ENCODE measurements at regions not wholly inside any gene's neighbourhood (a gene's known extent, or its start where the extent isn't known, plus 50 kb on each side); places are given as distances from the start of the nearest gene placed in this dataset.

DNA sequence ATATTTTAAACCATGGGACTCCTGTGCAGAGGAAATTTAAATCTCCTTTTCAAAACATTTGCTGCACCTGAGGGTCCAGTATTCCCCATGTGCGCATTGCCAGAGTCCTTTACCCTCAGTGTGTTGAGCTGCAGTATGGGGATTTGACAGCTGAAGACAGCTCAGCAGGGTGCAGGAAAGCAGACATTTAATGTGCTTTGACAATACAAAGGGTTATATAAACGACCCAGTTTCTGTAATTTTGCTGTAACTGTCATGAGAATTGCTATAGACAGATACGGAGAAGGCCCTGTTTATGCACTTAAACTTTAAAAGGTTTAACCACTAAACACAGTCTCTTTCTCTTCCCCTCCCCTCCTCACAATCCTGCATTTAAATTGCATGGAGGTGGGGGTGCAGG lies 393.4 kb downstream of the MID1IP1 start (continued):
- TF ChIP-seq, protein P1, sequence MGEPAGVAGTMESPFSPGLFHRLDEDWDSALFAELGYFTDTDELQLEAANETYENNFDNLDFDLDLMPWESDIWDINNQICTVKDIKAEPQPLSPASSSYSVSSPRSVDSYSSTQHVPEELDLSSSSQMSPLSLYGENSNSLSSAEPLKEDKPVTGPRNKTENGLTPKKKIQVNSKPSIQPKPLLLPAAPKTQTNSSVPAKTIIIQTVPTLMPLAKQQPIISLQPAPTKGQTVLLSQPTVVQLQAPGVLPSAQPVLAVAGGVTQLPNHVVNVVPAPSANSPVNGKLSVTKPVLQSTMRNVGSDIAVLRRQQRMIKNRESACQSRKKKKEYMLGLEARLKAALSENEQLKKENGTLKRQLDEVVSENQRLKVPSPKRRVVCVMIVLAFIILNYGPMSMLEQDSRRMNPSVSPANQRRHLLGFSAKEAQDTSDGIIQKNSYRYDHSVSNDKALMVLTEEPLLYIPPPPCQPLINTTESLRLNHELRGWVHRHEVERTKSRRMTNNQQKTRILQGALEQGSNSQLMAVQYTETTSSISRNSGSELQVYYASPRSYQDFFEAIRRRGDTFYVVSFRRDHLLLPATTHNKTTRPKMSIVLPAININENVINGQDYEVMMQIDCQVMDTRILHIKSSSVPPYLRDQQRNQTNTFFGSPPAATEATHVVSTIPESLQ (CRISPR knock-in tag; IDR thresholded peaks at IDR 0.05), result no peak
- TF ChIP-seq KLF16 (IDR thresholded peaks at IDR 0.05), result no peak

DNA sequence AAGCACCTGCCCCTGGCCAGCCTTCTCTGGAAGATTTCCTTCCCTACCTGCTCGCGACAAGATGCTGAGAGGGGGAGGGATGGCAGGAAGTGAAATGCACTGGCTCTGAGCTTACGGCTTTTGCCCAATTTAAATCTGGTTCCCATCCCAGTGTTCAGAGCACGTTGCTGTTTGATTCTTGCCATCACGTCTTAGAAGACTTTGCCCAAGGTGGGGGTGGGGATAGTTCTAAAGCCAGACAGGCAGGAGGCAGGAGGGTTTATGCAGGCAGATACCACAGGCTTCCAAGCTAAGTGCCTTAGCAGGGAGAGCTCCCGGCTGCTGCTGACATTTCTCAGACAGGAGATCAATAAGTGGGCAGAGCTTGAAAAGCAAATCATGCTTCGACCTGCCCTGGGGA lies 393.9 kb downstream of the MID1IP1 start:
- DNase-seq (ENCODE audit: extremely low read depth in 1 of 4, low spot score in 3 of 4), result no peak

More for the DNA sequence above, 393.9 kb downstream of the MID1IP1 start:
- FAIRE-seq (no peak), ATAC-seq (no peak)
- Histone ChIP-seq H3K79me2 (ENCODE audit: control insufficient read depth, insufficient read depth, low read length) (no peaks in the 10 kb centered on the region), H3K9me3 (replicated peaks; ENCODE audit: control insufficient read depth, insufficient read depth, low read depth, low read length) (no peaks in the 10 kb centered on the region), H3K4me2 (ENCODE audit: insufficient read depth, low read length) (no peak overlapping the region), H3K4me3 (no peak overlapping the region), H4K20me1 (replicated peaks; ENCODE audit: control insufficient read depth, insufficient read depth, low read length) (no peaks in the 10 kb centered on the region), H3K9ac (ENCODE audit: insufficient read depth in 1 of 2, low read depth in 2 of 2, low read length in 2 of 2) (no peak overlapping the region), H3K9me1 (ENCODE audit: control insufficient read depth, insufficient read depth, low read length) (no peaks in the 10 kb centered on the region), H3K36me3 (ENCODE audit: control insufficient read depth, insufficient read depth, low read length) (no peaks in the 10 kb centered on the region), H3K27me3 (ENCODE audit: control insufficient read depth in 2 of 2, insufficient read depth in 2 of 2, low read length in 2 of 2) (no peaks in the 10 kb centered on the region), H2AFZ (ENCODE audit: low read depth, low read length) (no peak overlapping the region), H3K27ac (ENCODE audit: extremely low read depth, low read depth, low read length) (no peak overlapping the region), H3K4me1 (replicated peaks in 1 of 2; ENCODE audit: control insufficient read depth in 2 of 2, insufficient read depth in 2 of 2, low read length in 2 of 2) (peaks cover 0 to 4% of the 10 kb centered on the region in 2 experiments; a peak in 3 of 5 replicates)
- POLR2A ChIA-PET, result no interaction called here
- intact Hi-C loops (cut with micrococcal nuclease), result no loop called here
- no TSS peak for BruUV-seq (replicated peaks)
- in situ Hi-C loops (cut with MboI), result no loop called here
- TF ChIP-seq ZZZ3 (IDR thresholded peaks at IDR 0.05), result no peak
- no peak for TF ChIP-seq ARNT (IDR thresholded peaks at IDR 0.05)
- no peak for TF ChIP-seq BHLHE40 (IDR thresholded peaks at IDR 0.05; ENCODE audit: low read length)
- no peak for TF ChIP-seq CC2D1A (IDR thresholded peaks at IDR 0.05)
- no peak for TF ChIP-seq ZNF274 (IDR thresholded peaks at IDR 0.05; ENCODE audit: borderline replicate concordance, low read depth, low read length)
- no peak for TF ChIP-seq TARDBP (IDR thresholded peaks at IDR 0.05)
- TF ChIP-seq, protein P2, sequence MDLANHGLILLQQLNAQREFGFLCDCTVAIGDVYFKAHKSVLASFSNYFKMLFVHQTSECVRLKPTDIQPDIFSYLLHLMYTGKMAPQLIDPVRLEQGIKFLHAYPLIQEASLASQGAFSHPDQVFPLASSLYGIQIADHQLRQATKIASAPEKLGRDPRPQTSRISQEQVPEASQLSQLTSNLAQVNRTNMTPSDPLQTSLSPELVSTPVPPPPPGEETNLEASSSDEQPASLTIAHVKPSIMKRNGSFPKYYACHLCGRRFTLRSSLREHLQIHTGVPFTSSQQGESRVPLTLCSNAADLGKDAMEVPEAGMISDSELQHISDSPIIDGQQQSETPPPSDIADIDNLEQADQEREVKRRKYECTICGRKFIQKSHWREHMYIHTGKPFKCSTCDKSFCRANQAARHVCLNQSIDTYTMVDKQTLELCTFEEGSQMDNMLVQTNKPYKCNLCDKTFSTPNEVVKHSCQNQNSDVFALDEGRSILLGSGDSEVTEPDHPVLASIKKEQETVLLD (IDR thresholded peaks at IDR 0.05), result no peak
- TF ChIP-seq, protein P3, sequence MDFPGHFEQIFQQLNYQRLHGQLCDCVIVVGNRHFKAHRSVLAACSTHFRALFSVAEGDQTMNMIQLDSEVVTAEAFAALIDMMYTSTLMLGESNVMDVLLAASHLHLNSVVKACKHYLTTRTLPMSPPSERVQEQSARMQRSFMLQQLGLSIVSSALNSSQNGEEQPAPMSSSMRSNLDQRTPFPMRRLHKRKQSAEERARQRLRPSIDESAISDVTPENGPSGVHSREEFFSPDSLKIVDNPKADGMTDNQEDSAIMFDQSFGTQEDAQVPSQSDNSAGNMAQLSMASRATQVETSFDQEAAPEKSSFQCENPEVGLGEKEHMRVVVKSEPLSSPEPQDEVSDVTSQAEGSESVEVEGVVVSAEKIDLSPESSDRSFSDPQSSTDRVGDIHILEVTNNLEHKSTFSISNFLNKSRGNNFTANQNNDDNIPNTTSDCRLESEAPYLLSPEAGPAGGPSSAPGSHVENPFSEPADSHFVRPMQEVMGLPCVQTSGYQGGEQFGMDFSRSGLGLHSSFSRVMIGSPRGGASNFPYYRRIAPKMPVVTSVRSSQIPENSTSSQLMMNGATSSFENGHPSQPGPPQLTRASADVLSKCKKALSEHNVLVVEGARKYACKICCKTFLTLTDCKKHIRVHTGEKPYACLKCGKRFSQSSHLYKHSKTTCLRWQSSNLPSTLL (IDR thresholded peaks at IDR 0.05), result no peak
- no peak for TF ChIP-seq C11orf30 (IDR thresholded peaks at IDR 0.05; ENCODE audit: low read depth)
- TF ChIP-seq, protein P4, sequence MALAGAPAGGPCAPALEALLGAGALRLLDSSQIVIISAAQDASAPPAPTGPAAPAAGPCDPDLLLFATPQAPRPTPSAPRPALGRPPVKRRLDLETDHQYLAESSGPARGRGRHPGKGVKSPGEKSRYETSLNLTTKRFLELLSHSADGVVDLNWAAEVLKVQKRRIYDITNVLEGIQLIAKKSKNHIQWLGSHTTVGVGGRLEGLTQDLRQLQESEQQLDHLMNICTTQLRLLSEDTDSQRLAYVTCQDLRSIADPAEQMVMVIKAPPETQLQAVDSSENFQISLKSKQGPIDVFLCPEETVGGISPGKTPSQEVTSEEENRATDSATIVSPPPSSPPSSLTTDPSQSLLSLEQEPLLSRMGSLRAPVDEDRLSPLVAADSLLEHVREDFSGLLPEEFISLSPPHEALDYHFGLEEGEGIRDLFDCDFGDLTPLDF (CRISPR knock-in tag; IDR thresholded peaks at IDR 0.05), result no peak
- TF ChIP-seq KLF13 (tag; IDR thresholded peaks at IDR 0.05; ENCODE audit: borderline replicate concordance, low read depth), result no peak
- TF ChIP-seq RBM39 (optimal IDR thresholded peaks at IDR 0.05; ENCODE audit: low read depth, low read length), result no peak
- no peak for TF ChIP-seq IFI16 (CRISPR knock-in tag; IDR thresholded peaks at IDR 0.05)
- CTCF ChIA-PET (ENCODE audit: low intra/inter-chr PET ratio), result no interaction called here
- WGBS (ENCODE audit: insufficient coverage, low coverage, missing lambda C conversion rate), result 14% methylated on average over 7 of the region's 7 CpGs
